Pancreas (tissue), 10 donors: ENCODE measurements at regions not wholly inside any gene's neighbourhood (a gene's known extent, or its start where the extent isn't known, plus 50 kb on each side); places are given as distances from the start of the nearest gene placed in this dataset.

Source experiments
- ATAC-seq, 4 donors: fragments of 200-7000 bp; cut with Tn5 transposase; one replicate each; pipeline versions ENCODE4 v1.8.0 to v1.9.1; 2020; ENCODE audit warnings: mild to moderate bottlenecking in 4 of 4, moderate library complexity in 4 of 4
- DNase-seq, 6 donors: peaks; one replicate each; pipeline ENCODE4 v3.0.0-alpha.2; 2020
- FAIRE-seq: peaks from 2 replicates; lab custom pipeline; 2012; peaks lifted over from hg19 to GRCh38; lab: Jason Lieb, UNC
- H3K27ac ChIP-seq, 4 donors: fragments of 200-600 bp; sonication (generic); 1 replicate in 3 of 4; 2 replicates in 1 of 4; pipeline versions ENCODE4 v1.5.0 to v1.8.0; 2020
- H3K27me3 ChIP-seq, 4 donors: fragments of 200-600 bp; one replicate each; pipeline ENCODE4 v1.8.0; 2021
- H3K36me3 ChIP-seq, 3 donors: fragments of 200-600 bp; sonication (generic) in 1 of 3; one replicate each; pipeline versions ENCODE4 v1.5.0 to v1.8.0; 2020 to 2021
- H3K4me1 ChIP-seq, 3 donors: fragments of 200-600 bp; one replicate each; pipeline ENCODE4 v1.8.0; 2021
- H3K4me3 ChIP-seq, 4 donors: fragments of 200-600 bp; sonication (generic) in 2 of 4; one replicate each; pipeline versions ENCODE4 v1.5.0 to v1.8.0; 2020 to 2021
- H3K9me3 ChIP-seq, 4 donors: fragments of 200-600 bp; one replicate each; pipeline ENCODE4 v1.8.0; 2021
- CTCF ChIP-seq, 4 donors: fragments of 200-600 bp; sonication (generic) in 3 of 4; IDR thresholded peaks; one replicate each; pipeline versions ENCODE4 v1.5.0 to v1.8.0; 2021; ENCODE audit warnings: antibody characterized with exemption in 4 of 4
- WGBS, 2 donors: extraction: QIAGEN DNeasy Blood & Tissue Kit; methylation state at CpG; one replicate each; pipeline ENCODE4 v1.1.7; 2013; 5-methylcytosine and 5-hydroxymethylcytosine counted together
- intact Hi-C, 3 donors: fragments of 100-400 bp; cut with DNase I; formaldehyde crosslinking; loops; one replicate each; pipeline versions ENCODE4 v1.11.1 to v1.14.2; 2022
- donor health status: healthy with polysubstance abuse.
- donor health status: DM: no; HTN: no; CAD: no; lungs with moderate emphysema.
- donor health status: DM: no; HTN: no; CAD: no.
- donor health status: control.
- donor health status: control.
- donor health status: Bipolar disorder and iron deficiency.
- donor health status: DM: yes; HTN: yes; CAD: no.
- donor health status: DM: no; HTN: no; CAD: no.
- donor health status: DM: no; HTN: no; CAD: no.
- donor health status: DM: yes; HTN: yes; CAD: no.

GRCh38 chr16:87056083-87056482 lies 261.1 kb downstream of the C16orf95 start:
- H3K36me3 ChIP-seq: no peaks in the 10 kb centered on the region
- DNase-seq (no peak), ATAC-seq (no peak), FAIRE-seq (no peak)
- WGBS, 2 donors: 77 to 83% methylated on average over 4 of the region's 4 CpGs
- no peak overlapping the region for H3K27ac ChIP-seq
- intact Hi-C loops: loop anchor here in 1 of 3 donors (10.0 kb wide), 1 partner anchor 481 kb away; the partner anchor contains the start of gene FOXL1
- no peaks in the 10 kb centered on the region for H3K27me3 ChIP-seq
- H3K4me3 ChIP-seq: no peak overlapping the region
- no peaks in the 10 kb centered on the region for H3K9me3 ChIP-seq
- H3K4me1 ChIP-seq: no peaks in the 10 kb centered on the region
- no peak for TF ChIP-seq CTCF (IDR thresholded peaks at IDR 0.05)

GRCh38 chr16:87056551-87056950 lies 260.6 kb downstream of the C16orf95 start:
- H3K27me3 ChIP-seq: no peaks in the 10 kb centered on the region
- ATAC-seq (no peak), DNase-seq (no peak), FAIRE-seq (no peak)
- H3K4me1 ChIP-seq: no peaks in the 10 kb centered on the region
- H3K9me3 ChIP-seq: no peaks in the 10 kb centered on the region
- no peak for TF ChIP-seq CTCF (IDR thresholded peaks at IDR 0.05)
- no peak overlapping the region for H3K4me3 ChIP-seq
- H3K36me3 ChIP-seq: no peaks in the 10 kb centered on the region
- WGBS, 2 donors: 68 to 72% methylated on average over 14 to 15 of the region's 15 CpGs
- H3K27ac ChIP-seq: no peak overlapping the region
- intact Hi-C loops: loop anchor here in 1 of 3 donors (10.0 kb wide), 1 partner anchor 482 kb away; the partner anchor contains the start of gene FOXL1

- H3K36me3 ChIP-seq: no peaks in the 10 kb centered on the region
- no peaks in the 10 kb centered on the region for H3K9me3 ChIP-seq
- FAIRE-seq (no peak), DNase-seq (peak in 1 of 6 donors; percentile 38), ATAC-seq (no peak)
- H3K27ac ChIP-seq: no peak overlapping the region
- 79 to 86% methylated on average over 26 of the region's 26 CpGs for WGBS, 2 donors
- H3K4me3 ChIP-seq: no peak overlapping the region
- intact Hi-C loops: loop anchor here in 1 of 3 donors (10.0 kb wide), 1 partner anchor 483 kb away; the partner anchor contains the start of gene FOXL1
- TF ChIP-seq CTCF (IDR thresholded peaks at IDR 0.05): no peak
- H3K4me1 ChIP-seq: no peaks in the 10 kb centered on the region
- no peaks in the 10 kb centered on the region for H3K27me3 ChIP-seq
Measured at GRCh38 chr16:87057211-87057881, 259.8 kb downstream of the C16orf95 start.

GRCh38 chr16:87057951-87058560 lies 259.1 kb downstream of the C16orf95 start:
- DNase-seq (no peak), FAIRE-seq (no peak), ATAC-seq (no peak)
- intact Hi-C loops: loop anchor here in 1 of 3 donors (10.0 kb wide), 1 partner anchor 483 kb away; the partner anchor contains the start of gene FOXL1
- Histone ChIP-seq H3K4me1 (no peaks in the 10 kb centered on the region), H3K9me3 (no peaks in the 10 kb centered on the region), H3K27ac (no peak overlapping the region), H3K36me3 (no peaks in the 10 kb centered on the region), H3K4me3 (no peak overlapping the region), H3K27me3 (no peaks in the 10 kb centered on the region)
- WGBS, 2 donors: 82 to 91% methylated on average over 26 of the region's 26 CpGs
- TF ChIP-seq CTCF (IDR thresholded peaks at IDR 0.05): no peak
